GM21367 (cell line): ENCODE measurements at regions not wholly inside any gene's neighbourhood (a gene's known extent, or its start where the extent isn't known, plus 50 kb on each side); places are given as distances from the start of the nearest gene placed in this dataset.

Experiments used
- ATAC-seq: cut with Tn5 transposase; IDR thresholded peaks from one replicate; pipeline ENCODE4 v1.9.1; 2021; ENCODE audit not compliant: unreplicated experiment

- ATAC-seq: no peak
These were observed 161.1 kb upstream of the RRP15 start for GRCh38 chr1:218123968-218124367.

- no peak for ATAC-seq
These were observed 149.7 kb upstream of the RRP15 start for GRCh38 chr1:218135371-218135770.

GRCh38 chr1:218139761-218140160 is 145.3 kb upstream of the RRP15 start:
- no peak for ATAC-seq

GRCh38 chr1:218156595-218156994 is 128.5 kb upstream of the RRP15 start:
- ATAC-seq: no peak

- no peak for ATAC-seq
These were observed 121.7 kb upstream of the RRP15 start for GRCh38 chr1:218163371-218163770.

- ATAC-seq: peak; percentile 44
These were observed 120.8 kb upstream of the RRP15 start for GRCh38 chr1:218164111-218164929.

- peak; percentile 32 for ATAC-seq
These were observed 120.0 kb upstream of the RRP15 start for GRCh38 chr1:218164930-218165700.

- no peak for ATAC-seq
These were observed 119.4 kb upstream of the RRP15 start for GRCh38 chr1:218165701-218166114.

- ATAC-seq: no peak
These were observed 118.7 kb upstream of the RRP15 start for GRCh38 chr1:218166268-218166945.

- no peak for ATAC-seq
These were observed 113.7 kb upstream of the RRP15 start for GRCh38 chr1:218171302-218171893.

GRCh38 chr1:218182455-218182854 is 102.6 kb upstream of the RRP15 start:
- no peak for ATAC-seq

GRCh38 chr1:218200979-218201378 is 84.1 kb upstream of the RRP15 start:
- no peak for ATAC-seq

GRCh38 chr1:218201601-218202000 is 83.5 kb upstream of the RRP15 start:
- ATAC-seq: no peak

- no peak for ATAC-seq
These were observed 79.4 kb upstream of the RRP15 start for GRCh38 chr1:218205721-218206120.

- no peak for ATAC-seq
These were observed 77.9 kb upstream of the RRP15 start for GRCh38 chr1:218207194-218207593.

GRCh38 chr1:218209351-218209861 is 75.7 kb upstream of the RRP15 start:
- ATAC-seq: no peak

- ATAC-seq: no peak
These were observed 73.9 kb upstream of the RRP15 start for GRCh38 chr1:218211241-218211640.

- ATAC-seq: no peak
These were observed 68.1 kb upstream of the RRP15 start for GRCh38 chr1:218217040-218217439.

GRCh38 chr1:218219460-218219859 is 65.6 kb upstream of the RRP15 start:
- no peak for ATAC-seq

GRCh38 chr1:218224101-218224500 is 61.0 kb upstream of the RRP15 start:
- no peak for ATAC-seq

GRCh38 chr1:218226005-218226404 is 59.1 kb upstream of the RRP15 start:
- no peak for ATAC-seq
